ENCODE measurements at regions not wholly inside any gene's neighbourhood (a gene's known extent, or its start where the extent isn't known, plus 50 kb on each side); places are given as distances from the start of the nearest gene placed in this dataset.

- TF ChIP-seq, protein P1, sequence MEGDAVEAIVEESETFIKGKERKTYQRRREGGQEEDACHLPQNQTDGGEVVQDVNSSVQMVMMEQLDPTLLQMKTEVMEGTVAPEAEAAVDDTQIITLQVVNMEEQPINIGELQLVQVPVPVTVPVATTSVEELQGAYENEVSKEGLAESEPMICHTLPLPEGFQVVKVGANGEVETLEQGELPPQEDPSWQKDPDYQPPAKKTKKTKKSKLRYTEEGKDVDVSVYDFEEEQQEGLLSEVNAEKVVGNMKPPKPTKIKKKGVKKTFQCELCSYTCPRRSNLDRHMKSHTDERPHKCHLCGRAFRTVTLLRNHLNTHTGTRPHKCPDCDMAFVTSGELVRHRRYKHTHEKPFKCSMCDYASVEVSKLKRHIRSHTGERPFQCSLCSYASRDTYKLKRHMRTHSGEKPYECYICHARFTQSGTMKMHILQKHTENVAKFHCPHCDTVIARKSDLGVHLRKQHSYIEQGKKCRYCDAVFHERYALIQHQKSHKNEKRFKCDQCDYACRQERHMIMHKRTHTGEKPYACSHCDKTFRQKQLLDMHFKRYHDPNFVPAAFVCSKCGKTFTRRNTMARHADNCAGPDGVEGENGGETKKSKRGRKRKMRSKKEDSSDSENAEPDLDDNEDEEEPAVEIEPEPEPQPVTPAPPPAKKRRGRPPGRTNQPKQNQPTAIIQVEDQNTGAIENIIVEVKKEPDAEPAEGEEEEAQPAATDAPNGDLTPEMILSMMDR (IDR thresholded peaks at IDR 0.05) = no peak
- TF ChIP-seq POLR2AphosphoS5 (IDR thresholded peaks at IDR 0.05) (no peak), POLR2A (IDR thresholded peaks at IDR 0.05) (no peak)
Observed at GRCh38 chr10:20627946-20628507, 269.1 kb downstream of the NEBL start.
